ENCODE measurements at regions not wholly inside any gene's neighbourhood (a gene's known extent, or its start where the extent isn't known, plus 50 kb on each side); places are given as distances from the start of the nearest gene placed in this dataset.

DNA sequence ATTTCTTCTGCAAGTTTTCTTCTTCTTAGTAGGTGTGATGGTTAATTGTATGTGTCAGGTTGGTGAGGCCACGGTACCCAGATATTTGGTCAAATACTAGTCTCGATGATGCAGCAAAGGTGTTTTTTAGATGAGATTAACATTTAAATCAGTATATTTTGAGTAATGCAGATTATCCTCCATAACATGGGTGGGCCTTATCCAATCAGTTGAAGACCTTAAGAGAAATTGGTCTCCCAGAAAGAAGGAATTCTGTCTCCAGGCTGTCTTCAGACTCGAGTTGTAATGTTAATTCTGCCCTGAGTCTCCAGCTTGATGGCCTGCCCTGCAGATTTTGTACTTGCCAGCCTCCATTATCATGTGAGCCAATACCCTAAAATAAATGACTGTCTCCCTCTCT lies 122.5 kb upstream of the TSPAN5 start:
- TF ChIP-seq ZNF274 (IDR thresholded peaks at IDR 0.05; ENCODE audit: low read depth, low read length) = no peak
- TF ChIP-seq YY1 (IDR thresholded peaks at IDR 0.05; ENCODE audit: insufficient read depth, insufficient read length) = no peak
